CD4-positive, alpha-beta T cell (primary cell): ENCODE measurements at regions not wholly inside any gene's neighbourhood (a gene's known extent, or its start where the extent isn't known, plus 50 kb on each side); places are given as distances from the start of the nearest gene placed in this dataset.

Experiments used
- ATAC-seq: fragments of 200-7000 bp; cut with Tn5 transposase; one replicate; pipeline ENCODE4 v1.10.0; 2022; ENCODE audit warnings: mild to moderate bottlenecking; ENCODE audit not compliant: poor library complexity
- CTCF ChIA-PET: fragments of 350-600 bp; sonication (Branson Sonifier 250); formaldehyde crosslinking; loops from one replicate; lab custom pipeline; 2021; ENCODE audit warnings: antibody characterized with exemption, inconsistent platforms; lab: Charles Lee
- POLR2A ChIA-PET: fragments of 350-600 bp; sonication (Branson Sonifier 250); formaldehyde crosslinking; loops from one replicate; lab custom pipeline; 2021; ENCODE audit warnings: antibody characterized with exemption, inconsistent platforms; lab: Charles Lee
- DNase-seq, 14 experiments: peaks; one replicate each; pipeline ENCODE4 v3.0.0-alpha.2; 2013 to 2020; ENCODE audit warnings: mixed read lengths in 2 of 14
- H3K27ac ChIP-seq, 2 donors: one replicate each; pipeline versions ENCODE4 v1.5.1 to v1.7.0; 2013; ENCODE audit warnings: low read length in 2 of 2, low read depth in 1 of 2, mild to moderate bottlenecking in 1 of 2
- H3K27me3 ChIP-seq, 2 experiments: 1 replicate in 1 of 2; 2 replicates in 1 of 2; pipeline versions ENCODE4 v1.6.1 to v1.7.0; 2013; ENCODE audit warnings: low read length in 2 of 2, control low read depth in 1 of 2, mild to moderate bottlenecking in 1 of 2, moderate library complexity in 1 of 2; ENCODE audit not compliant: insufficient read depth in 2 of 2, control insufficient read depth in 1 of 2
- H3K36me3 ChIP-seq: one replicate; pipeline ENCODE4 v1.6.1; 2013; ENCODE audit warnings: low read length, control low read depth; ENCODE audit not compliant: insufficient read depth
- H3K4me1 ChIP-seq: one replicate; pipeline ENCODE4 v1.6.1; 2013; ENCODE audit warnings: low read length, control low read depth; ENCODE audit not compliant: insufficient read depth
- H3K4me3 ChIP-seq: one replicate; pipeline ENCODE4 v1.5.1; 2013; ENCODE audit warnings: mild to moderate bottlenecking, low read length, moderate library complexity
- H3K9me3 ChIP-seq, 2 experiments: 1 replicate in 1 of 2; 2 replicates in 1 of 2; pipeline versions ENCODE4 v1.6.1 to v1.7.0; 2013; ENCODE audit warnings: low read length in 2 of 2, mild to moderate bottlenecking in 2 of 2, control low read depth in 1 of 2, moderate library complexity in 1 of 2; ENCODE audit not compliant: control insufficient read depth in 1 of 2, insufficient read depth in 1 of 2
- H3K27ac Mint-ChIP-seq: one replicate; pipeline ENCODE4 v1.8.0; 2020; ENCODE audit warnings: mixed read lengths
- H3K27me3 Mint-ChIP-seq: one replicate; pipeline ENCODE4 v1.8.0; 2021; ENCODE audit warnings: mixed read lengths
- H3K36me3 Mint-ChIP-seq: one replicate; pipeline ENCODE4 v1.8.0; 2021; ENCODE audit warnings: low read depth, mixed read lengths
- H3K4me1 Mint-ChIP-seq: one replicate; pipeline ENCODE4 v1.8.0; 2021; ENCODE audit warnings: low read depth, mixed read lengths
- H3K4me3 Mint-ChIP-seq: one replicate; pipeline ENCODE4 v1.8.0; 2020; ENCODE audit warnings: mild to moderate bottlenecking, mixed read lengths
- H3K9me3 Mint-ChIP-seq: one replicate; pipeline ENCODE4 v1.8.0; 2020; ENCODE audit warnings: mixed read lengths
- CTCF ChIP-seq: fragments of 200-600 bp; IDR thresholded peaks from one replicate; pipeline ENCODE4 v1.8.0; 2022; ENCODE audit warnings: antibody characterized with exemption, mild to moderate bottlenecking
- intact Hi-C, 2 experiments: fragments of 100-400 bp; cut with DNase I in 1 of 2; cut with micrococcal nuclease in 1 of 2; formaldehyde crosslinking; loops; one replicate each; pipeline versions ENCODE4 v1.15.1 to v1.9.0; 2023 to 2025; cut with DNase I, micrococcal nuclease

GRCh38 chr6:134609716-134610261 lies 291.9 kb upstream of the SGK1 start:
- Mint-ChIP-seq H3K36me3 (no peaks in the 10 kb centered on the region), H3K4me3 (no peak overlapping the region), H3K4me1 (no peaks in the 10 kb centered on the region), H3K9me3 (no peaks in the 10 kb centered on the region), H3K27me3 (no peaks in the 10 kb centered on the region), H3K27ac (no peak overlapping the region)
- ChIA-PET POLR2A (interaction anchor here (0.6 kb wide), 1 partner anchor 41 kb away, joined by 3 read pairs; no protein-coding TSS in a partner anchor), CTCF (interaction anchor here (0.7 kb wide), 1 partner anchor 431 kb away, joined by 3 read pairs; no protein-coding TSS in a partner anchor)
- no peaks in the 10 kb centered on the region for H3K4me1 ChIP-seq
- no peaks in the 10 kb centered on the region for H3K9me3 ChIP-seq
- no peaks in the 10 kb centered on the region for H3K36me3 ChIP-seq
- no peak for TF ChIP-seq CTCF
- DNase-seq, result no peak
- no peaks in the 10 kb centered on the region for H3K27me3 ChIP-seq
- no peak overlapping the region for H3K27ac ChIP-seq
- H3K4me3 ChIP-seq, result no peak overlapping the region
- intact Hi-C loops, result no loop called here
- ATAC-seq, result no peak

GRCh38 chr6:134607411-134607810 lies 289.5 kb upstream of the SGK1 start:
- no peak overlapping the region for H3K4me3 Mint-ChIP-seq
- no peaks in the 10 kb centered on the region for H3K27me3 Mint-ChIP-seq
- no peaks in the 10 kb centered on the region for H3K36me3 ChIP-seq
- peaks cover 0 to 5% of the 10 kb centered on the region in 2 experiments for H3K9me3 ChIP-seq
- DNase-seq (no peak), ATAC-seq (no peak)
- ChIA-PET CTCF (no interaction called here), POLR2A (no interaction called here)
- H3K9me3 Mint-ChIP-seq, result no peaks in the 10 kb centered on the region
- no peak overlapping the region for H3K4me3 ChIP-seq
- no peak overlapping the region for H3K27ac ChIP-seq
- no peak for TF ChIP-seq CTCF
- H3K4me1 Mint-ChIP-seq, result no peaks in the 10 kb centered on the region
- H3K27ac Mint-ChIP-seq, result no peak overlapping the region
- intact Hi-C loops, result no loop called here
- H3K36me3 Mint-ChIP-seq, result no peaks in the 10 kb centered on the region
- H3K27me3 ChIP-seq, result no peaks in the 10 kb centered on the region
- no peaks in the 10 kb centered on the region for H3K4me1 ChIP-seq

- no peak for TF ChIP-seq CTCF
- no peaks in the 10 kb centered on the region for H3K27me3 Mint-ChIP-seq
- ATAC-seq, result no peak
- H3K36me3 Mint-ChIP-seq, result no peaks in the 10 kb centered on the region
- intact Hi-C loops, result no loop called here
- Histone ChIP-seq H3K27ac (no peak overlapping the region), H3K9me3 (peaks cover 0 to 10% of the 10 kb centered on the region in 2 experiments), H3K4me3 (no peak overlapping the region), H3K4me1 (no peaks in the 10 kb centered on the region), H3K36me3 (no peaks in the 10 kb centered on the region), H3K27me3 (no peaks in the 10 kb centered on the region)
- no peak for DNase-seq
- H3K9me3 Mint-ChIP-seq, result peaks cover 6% of the 10 kb centered on the region
- POLR2A ChIA-PET, result no interaction called here
- CTCF ChIA-PET, result no interaction called here
- no peak overlapping the region for H3K27ac Mint-ChIP-seq
- no peak overlapping the region for H3K4me3 Mint-ChIP-seq
- no peaks in the 10 kb centered on the region for H3K4me1 Mint-ChIP-seq
Measured at GRCh38 chr6:134605034-134605433, 287.1 kb upstream of the SGK1 start.
